ENCODE measurements at regions not wholly inside any gene's neighbourhood (a gene's known extent, or its start where the extent isn't known, plus 50 kb on each side); places are given as distances from the start of the nearest gene placed in this dataset.

- H3K9me1 ChIP-seq (replicated peaks; ENCODE audit: control insufficient read depth, extremely low read depth, insufficient read depth, low read length), result no peaks in the 10 kb centered on the region
- H3K4me3 ChIP-seq (replicated peaks in 1 of 3; ENCODE audit: insufficient read depth in 1 of 3, low read depth in 1 of 3, low read length in 3 of 3), result no peak overlapping the region
- TF ChIP-seq JUN (IDR thresholded peaks at IDR 0.05; ENCODE audit: borderline replicate concordance, insufficient read depth, insufficient read length, low read depth) (no peak), GATA2 (IDR thresholded peaks at IDR 0.05; ENCODE audit: insufficient read depth, insufficient read length, low read depth, low read length) (no peak), POLR2A (IDR thresholded peaks at IDR 0.05; ENCODE audit: low read depth, low read length) (no peak), EZH2 (IDR thresholded peaks at IDR 0.05; ENCODE audit: borderline replicate concordance, low read depth, low read length, severe bottlenecking) (no peak), MAX (IDR thresholded peaks at IDR 0.05; ENCODE audit: insufficient read depth, insufficient read length) (no peak), FOS (IDR thresholded peaks at IDR 0.05; ENCODE audit: borderline replicate concordance, insufficient read depth, low read length) (no peak), POLR2AphosphoS5 (IDR thresholded peaks at IDR 0.05; ENCODE audit: insufficient read depth, low read depth, low read length) (no peak), CTCF (IDR thresholded peaks at IDR 0.05; ENCODE audit: extremely low read depth in 1 of 2, insufficient read depth in 1 of 2, low read depth in 1 of 2, low read length in 2 of 2) (no peak), MYC (IDR thresholded peaks at IDR 0.05; ENCODE audit: low read depth, low read length) (no peak)
- intact Hi-C loops (cut with micrococcal nuclease) (no loop called here), dilution Hi-C loops (cut with MboI; ENCODE audit: extremely low pct_ligation_motif_present, low sequenced_read_pairs) (no loop called here)
- no peaks in the 10 kb centered on the region for H3K79me2 ChIP-seq (ENCODE audit: control insufficient read depth, insufficient read depth, low read length)
- H3K27me3 ChIP-seq (ENCODE audit: control insufficient read depth in 2 of 2, insufficient read depth in 2 of 2, low read length in 2 of 2), result no peaks in the 10 kb centered on the region
- H3K27ac ChIP-seq (ENCODE audit: insufficient read depth, low read depth, low read length), result no peak overlapping the region
- no peak overlapping the region for H3K4me2 ChIP-seq (ENCODE audit: insufficient read depth, low read length)
- H3K36me3 ChIP-seq (ENCODE audit: control insufficient read depth in 2 of 2, extremely low read depth in 1 of 2, insufficient read depth in 2 of 2, low read length in 2 of 2), result no peaks in the 10 kb centered on the region
- FAIRE-seq (no peak), DNase-seq (ENCODE audit: low read depth, low spot score) (no peak)
- BruUV-seq (replicated peaks), result no TSS peak
- H3K4me1 ChIP-seq (ENCODE audit: control insufficient read depth, extremely low read depth, insufficient read depth, low read length), result no peaks in the 10 kb centered on the region
- ChIA-PET POLR2A (no interaction called here), CTCF (no interaction called here)
- no peaks in the 10 kb centered on the region for H3K9me3 ChIP-seq (replicated peaks; ENCODE audit: control insufficient read depth, insufficient read depth, low read length)
- H2AFZ ChIP-seq (ENCODE audit: low read depth, low read length), result no peak overlapping the region
- no peak overlapping the region for H3K9ac ChIP-seq (replicated peaks; ENCODE audit: extremely low read depth, insufficient read depth, low read length)
- H4K20me1 ChIP-seq (replicated peaks; ENCODE audit: control insufficient read depth, extremely low read depth, insufficient read depth, low read length), result no peaks in the 10 kb centered on the region
These were observed 1951.9 kb upstream of the SEL1L start for GRCh38 chr14:83485591-83485990.
